HK-2 (cell line): ENCODE measurements at regions not wholly inside any gene's neighbourhood (a gene's known extent, or its start where the extent isn't known, plus 50 kb on each side); places are given as distances from the start of the nearest gene placed in this dataset.
"Not testable (repeated sequence)": the region's sequence is repeated elsewhere in the genome, so short reads cannot be mapped to it uniquely, and the experiment has no call there.

Experiments used
- DNase-seq: peaks from one replicate; pipeline ENCODE4 v3.0.0-alpha.2; 2018; ENCODE audit not compliant: unreplicated experiment

- DNase-seq: not testable (repeated sequence)
Measured at GRCh38 chr20:5452691-5453090, 135.9 kb upstream of the PROKR2 start.

- not testable (repeated sequence) for DNase-seq
Measured at GRCh38 chr20:5452286-5452685, 135.5 kb upstream of the PROKR2 start.

- DNase-seq: no peak
Measured at GRCh38 chr20:5451643-5452210, 135.0 kb upstream of the PROKR2 start.

- peak; percentile 54 for DNase-seq
Measured at GRCh38 chr20:5448449-5449118, 131.8 kb upstream of the PROKR2 start.

- no peak for DNase-seq
Measured at GRCh38 chr20:5447188-5447587, 130.4 kb upstream of the PROKR2 start.

- no peak for DNase-seq
Measured at GRCh38 chr20:5445611-5446010, 128.9 kb upstream of the PROKR2 start.

GRCh38 chr20:5442101-5442500 is 125.3 kb upstream of the PROKR2 start:
- DNase-seq: no peak

- no peak for DNase-seq
Measured at GRCh38 chr20:5434116-5434515, 117.4 kb upstream of the PROKR2 start.

GRCh38 chr20:5433352-5433751 is 116.6 kb upstream of the PROKR2 start:
- DNase-seq: no peak

- DNase-seq: no peak
Measured at GRCh38 chr20:5432030-5432429, 115.3 kb upstream of the PROKR2 start.

- DNase-seq: no peak
Measured at GRCh38 chr20:5430670-5431069, 113.9 kb upstream of the PROKR2 start.

GRCh38 chr20:5426026-5426425 is 109.3 kb upstream of the PROKR2 start:
- no peak for DNase-seq

GRCh38 chr20:5416086-5416485 is 99.3 kb upstream of the PROKR2 start:
- DNase-seq: no peak

GRCh38 chr20:5413394-5413793 is 96.6 kb upstream of the PROKR2 start:
- DNase-seq: no peak

- DNase-seq: no peak
Measured at GRCh38 chr20:5410470-5410869, 93.7 kb upstream of the PROKR2 start.

GRCh38 chr20:5402903-5403531 is 86.3 kb upstream of the PROKR2 start:
- DNase-seq: peak; percentile 28

- DNase-seq: no peak
Measured at GRCh38 chr20:5401277-5401875, 84.6 kb upstream of the PROKR2 start.

GRCh38 chr20:5400164-5400762 is 83.5 kb upstream of the PROKR2 start:
- peak; percentile 10 for DNase-seq

- DNase-seq: no peak
Measured at GRCh38 chr20:5397393-5397792, 80.6 kb upstream of the PROKR2 start.

- DNase-seq: no peak
Measured at GRCh38 chr20:5395932-5396727, 79.4 kb upstream of the PROKR2 start.

- no peak for DNase-seq
Measured at GRCh38 chr20:5393218-5393870, 76.6 kb upstream of the PROKR2 start.
